ENCODE measurements at regions not wholly inside any gene's neighbourhood (a gene's known extent, or its start where the extent isn't known, plus 50 kb on each side); places are given as distances from the start of the nearest gene placed in this dataset.

DNA sequence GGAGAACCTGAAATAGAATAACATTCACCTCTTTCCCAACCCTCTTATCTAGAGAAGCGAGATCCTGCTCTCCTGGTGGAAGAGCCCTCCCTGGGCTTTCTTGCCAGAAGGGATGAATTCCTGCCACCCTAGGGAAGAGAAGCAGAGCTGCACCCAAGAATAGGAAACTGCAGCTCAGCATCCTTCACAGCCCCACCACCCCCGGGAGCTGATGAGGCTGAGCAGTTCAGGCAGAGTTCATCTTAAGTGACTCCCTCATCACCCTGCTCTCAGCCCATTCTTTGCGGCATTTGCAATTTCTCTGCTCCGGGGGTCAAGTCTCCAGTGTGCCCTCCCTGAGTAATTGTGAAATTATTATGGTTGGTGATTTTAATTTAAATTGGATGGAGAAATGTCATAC, 514.9 kb downstream of the BUD13 start:
- TF ChIP-seq EP300 (IDR thresholded peaks at IDR 0.05) (no peak), POLR2AphosphoS5 (IDR thresholded peaks at IDR 0.05) (no peak)
- TF ChIP-seq, protein P1, sequence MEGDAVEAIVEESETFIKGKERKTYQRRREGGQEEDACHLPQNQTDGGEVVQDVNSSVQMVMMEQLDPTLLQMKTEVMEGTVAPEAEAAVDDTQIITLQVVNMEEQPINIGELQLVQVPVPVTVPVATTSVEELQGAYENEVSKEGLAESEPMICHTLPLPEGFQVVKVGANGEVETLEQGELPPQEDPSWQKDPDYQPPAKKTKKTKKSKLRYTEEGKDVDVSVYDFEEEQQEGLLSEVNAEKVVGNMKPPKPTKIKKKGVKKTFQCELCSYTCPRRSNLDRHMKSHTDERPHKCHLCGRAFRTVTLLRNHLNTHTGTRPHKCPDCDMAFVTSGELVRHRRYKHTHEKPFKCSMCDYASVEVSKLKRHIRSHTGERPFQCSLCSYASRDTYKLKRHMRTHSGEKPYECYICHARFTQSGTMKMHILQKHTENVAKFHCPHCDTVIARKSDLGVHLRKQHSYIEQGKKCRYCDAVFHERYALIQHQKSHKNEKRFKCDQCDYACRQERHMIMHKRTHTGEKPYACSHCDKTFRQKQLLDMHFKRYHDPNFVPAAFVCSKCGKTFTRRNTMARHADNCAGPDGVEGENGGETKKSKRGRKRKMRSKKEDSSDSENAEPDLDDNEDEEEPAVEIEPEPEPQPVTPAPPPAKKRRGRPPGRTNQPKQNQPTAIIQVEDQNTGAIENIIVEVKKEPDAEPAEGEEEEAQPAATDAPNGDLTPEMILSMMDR (IDR thresholded peaks at IDR 0.05) = no peak

Measured in gastroesophageal sphincter (tissue), 3 donors.